ENCODE measurements at regions not wholly inside any gene's neighbourhood (a gene's known extent, or its start where the extent isn't known, plus 50 kb on each side); places are given as distances from the start of the nearest gene placed in this dataset.

- in situ Hi-C loops (cut with HindIII; ENCODE audit: low sequenced_read_pairs), result no loop called here
- DNase-seq (ENCODE audit: low read depth), result no peak
Measured at GRCh38 chr7:155986497-155987160, 174.4 kb upstream of the SHH start.

GRCh38 chr7:155985518-155986250, 173.4 kb upstream of the SHH start:
- DNase-seq (ENCODE audit: low read depth), result no peak
- in situ Hi-C loops (cut with HindIII; ENCODE audit: low sequenced_read_pairs), result no loop called here
- H3K4me3 ChIP-seq (ENCODE audit: low read depth, low read length), result no peak overlapping the region
- no peak for TF ChIP-seq CTCF (IDR thresholded peaks at IDR 0.05; ENCODE audit: low read depth, low read length, missing control alignments)

More at GRCh38 chr7:155986497-155987160, 174.4 kb upstream of the SHH start:
- no peak overlapping the region for H3K4me3 ChIP-seq (ENCODE audit: low read depth, low read length)
- no peak for TF ChIP-seq CTCF (IDR thresholded peaks at IDR 0.05; ENCODE audit: low read depth, low read length, missing control alignments)

GRCh38 chr7:155984609-155985405, 172.5 kb upstream of the SHH start:
- no peak overlapping the region for H3K4me3 ChIP-seq (ENCODE audit: low read depth, low read length)
- TF ChIP-seq CTCF (IDR thresholded peaks at IDR 0.05; ENCODE audit: low read depth, low read length, missing control alignments), result no peak
- DNase-seq (ENCODE audit: low read depth), result no peak
- in situ Hi-C loops (cut with HindIII; ENCODE audit: low sequenced_read_pairs), result no loop called here

GRCh38 chr7:155984028-155984580, 171.8 kb upstream of the SHH start:
- H3K4me3 ChIP-seq (ENCODE audit: low read depth, low read length), result no peak overlapping the region
- no peak for TF ChIP-seq CTCF (IDR thresholded peaks at IDR 0.05; ENCODE audit: low read depth, low read length, missing control alignments)
- in situ Hi-C loops (cut with HindIII; ENCODE audit: low sequenced_read_pairs), result no loop called here
- no peak for DNase-seq (ENCODE audit: low read depth)

- no peak for DNase-seq (ENCODE audit: low read depth)
- in situ Hi-C loops (cut with HindIII; ENCODE audit: low sequenced_read_pairs), result no loop called here
- no peak overlapping the region for H3K4me3 ChIP-seq (ENCODE audit: low read depth, low read length)
- no peak for TF ChIP-seq CTCF (IDR thresholded peaks at IDR 0.05; ENCODE audit: low read depth, low read length, missing control alignments)
Measured at GRCh38 chr7:155983176-155983815, 171.0 kb upstream of the SHH start.

- DNase-seq (ENCODE audit: low read depth), result no peak
- H3K4me3 ChIP-seq (ENCODE audit: low read depth, low read length), result no peak overlapping the region
- in situ Hi-C loops (cut with HindIII; ENCODE audit: low sequenced_read_pairs), result no loop called here
- TF ChIP-seq CTCF (IDR thresholded peaks at IDR 0.05; ENCODE audit: low read depth, low read length, missing control alignments), result no peak
Measured at GRCh38 chr7:155981703-155982102, 169.4 kb upstream of the SHH start.

Data from astrocyte of the cerebellum (primary cell).